LNCaP clone FGC (cell line): ENCODE measurements at regions not wholly inside any gene's neighbourhood (a gene's known extent, or its start where the extent isn't known, plus 50 kb on each side); places are given as distances from the start of the nearest gene placed in this dataset.
"Not testable (repeated sequence)": the region's sequence is repeated elsewhere in the genome, so short reads cannot be mapped to it uniquely, and the experiment has no call there.

Experiments
- DNase-seq: peaks from one replicate; pipeline ENCODE4 v3.0.0-alpha.2; 2011; ENCODE audit warnings: low read depth
- H3K4me3 ChIP-seq: 2 replicates; pipeline ENCODE4 v1.5.1; 2011; ENCODE audit warnings: mild to moderate bottlenecking, low read depth, low read length, control low read depth
- CTCF ChIP-seq: IDR thresholded peaks from 2 replicates; pipeline ENCODE4 v1.5.1; 2012; ENCODE audit warnings: mild to moderate bottlenecking; ENCODE audit not compliant: control insufficient read depth, insufficient read depth; ENCODE audit errors: extremely low read depth

GRCh38 chr4:1521821-1522361, 115.6 kb upstream of the NKX1-1 start:
- H3K4me3 ChIP-seq = no peak overlapping the region
- no peak for DNase-seq
- no peak for TF ChIP-seq CTCF

GRCh38 chr4:1520795-1521576, 114.7 kb upstream of the NKX1-1 start:
- not testable (repeated sequence) for H3K4me3 ChIP-seq, DNase-seq

- no peak overlapping the region for H3K4me3 ChIP-seq
- no peak for DNase-seq
- TF ChIP-seq CTCF = no peak
Observed at GRCh38 chr4:1519787-1520661, 113.8 kb upstream of the NKX1-1 start.

GRCh38 chr4:1518997-1519700, 112.9 kb upstream of the NKX1-1 start:
- no peak for DNase-seq
- no peak overlapping the region for H3K4me3 ChIP-seq
- TF ChIP-seq CTCF = no peak

GRCh38 chr4:1517592-1518411, 111.6 kb upstream of the NKX1-1 start:
- DNase-seq = no peak
- TF ChIP-seq CTCF = no peak
- no peak overlapping the region for H3K4me3 ChIP-seq

DNA sequence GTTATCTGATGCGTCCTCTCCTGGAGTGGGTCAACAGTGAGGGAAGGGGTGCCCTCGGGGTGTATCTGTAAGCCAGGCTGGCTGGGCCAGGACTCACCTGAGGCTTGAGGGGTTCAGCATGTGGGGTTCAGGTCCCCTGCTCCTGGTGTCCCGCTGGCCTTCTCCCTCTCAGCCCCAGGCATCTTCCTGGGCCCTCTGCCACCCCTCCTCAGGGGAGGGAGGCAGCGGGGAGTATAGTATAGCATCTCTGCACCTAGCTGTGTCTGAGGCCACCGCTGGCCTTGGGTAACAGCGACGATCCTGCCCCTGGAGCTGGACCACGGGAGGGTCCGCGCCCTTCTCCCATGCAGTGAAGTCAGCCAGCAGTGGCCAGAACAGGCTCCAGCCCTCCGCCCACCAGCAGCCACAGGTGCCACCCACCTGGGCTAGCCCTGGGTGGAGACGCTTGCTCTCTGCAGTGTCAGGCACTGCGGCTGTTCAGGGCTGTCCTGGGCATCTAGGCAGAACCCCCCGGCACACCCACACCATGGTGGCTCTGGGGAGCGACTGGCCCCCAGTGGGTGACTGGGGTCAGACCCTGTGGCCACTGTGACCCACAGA, 110.7 kb upstream of the NKX1-1 start:
- no peak overlapping the region for H3K4me3 ChIP-seq
- no peak for TF ChIP-seq CTCF
- no peak for DNase-seq
